ENCODE measurements at regions not wholly inside any gene's neighbourhood (a gene's known extent, or its start where the extent isn't known, plus 50 kb on each side); places are given as distances from the start of the nearest gene placed in this dataset.

GRCh38 chr17:20774472-20775135 lies 195.1 kb downstream of the CDRT15L2 start:
- TF ChIP-seq EZH2phosphoT487 (IDR thresholded peaks at IDR 0.05; ENCODE audit: insufficient read depth, low read depth) (no peak), EZH2 (IDR thresholded peaks at IDR 0.05; ENCODE audit: insufficient read depth, poor library complexity, severe bottlenecking) (no peak)

Data from GM23248 (cell line).